ENCODE measurements at regions not wholly inside any gene's neighbourhood (a gene's known extent, or its start where the extent isn't known, plus 50 kb on each side); places are given as distances from the start of the nearest gene placed in this dataset.

GRCh38 chr3:64958199-64958843, 270.5 kb upstream of the ADAMTS9 start:
- no peak for TF ChIP-seq CTCF (IDR thresholded peaks at IDR 0.05 in 2 of 3, conservative IDR thresholded peaks at IDR 0.05 in 1 of 3; ENCODE audit: borderline replicate concordance in 1 of 3, insufficient read depth in 1 of 3, low read depth in 2 of 3, low read length in 2 of 3)
- no peak for TF ChIP-seq POLR2A (IDR thresholded peaks at IDR 0.05; ENCODE audit: borderline replicate concordance, extremely low read depth, insufficient read depth, insufficient read length)
- no peak for TF ChIP-seq EZH2 (IDR thresholded peaks at IDR 0.05)
- TF ChIP-seq SP1 (IDR thresholded peaks at IDR 0.05; ENCODE audit: low read depth) = no peak
- no peak for TF ChIP-seq EZH2phosphoT487 (IDR thresholded peaks at IDR 0.05; ENCODE audit: borderline replicate concordance)
- TF ChIP-seq ZNF274 (IDR thresholded peaks at IDR 0.05; ENCODE audit: low read depth, low read length) = no peak
- no peak for TF ChIP-seq FOSL1 (IDR thresholded peaks at IDR 0.05; ENCODE audit: low read depth)
- TF ChIP-seq, protein P1, sequence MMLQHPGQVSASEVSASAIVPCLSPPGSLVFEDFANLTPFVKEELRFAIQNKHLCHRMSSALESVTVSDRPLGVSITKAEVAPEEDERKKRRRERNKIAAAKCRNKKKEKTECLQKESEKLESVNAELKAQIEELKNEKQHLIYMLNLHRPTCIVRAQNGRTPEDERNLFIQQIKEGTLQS (IDR thresholded peaks at IDR 0.05) = no peak
- no peak for TF ChIP-seq ZFX (IDR thresholded peaks at IDR 0.05)
- no peak for TF ChIP-seq CEBPB (IDR thresholded peaks at IDR 0.05; ENCODE audit: low read depth)
- no peak for TF ChIP-seq RAD21 (IDR thresholded peaks at IDR 0.05; ENCODE audit: low read depth)
- TF ChIP-seq JUND (IDR thresholded peaks at IDR 0.05) = no peak
- TF ChIP-seq SRF (IDR thresholded peaks at IDR 0.05; ENCODE audit: low read depth) = no peak
